GM18873 (cell line): ENCODE measurements at regions not wholly inside any gene's neighbourhood (a gene's known extent, or its start where the extent isn't known, plus 50 kb on each side); places are given as distances from the start of the nearest gene placed in this dataset.
"Not testable (repeated sequence)": the region's sequence is repeated elsewhere in the genome, so short reads cannot be mapped to it uniquely, and the experiment has no call there.

Source experiments
- ATAC-seq: cut with Tn5 transposase; IDR thresholded peaks from one replicate; pipeline ENCODE4 v1.9.1; 2021; ENCODE audit warnings: mild to moderate bottlenecking, moderate library complexity, moderate number of reproducible peaks; ENCODE audit not compliant: unreplicated experiment, low FRiP score

GRCh38 chr2:16069933-16070647 is 129.7 kb downstream of the MYCN start:
- no peak for ATAC-seq

- ATAC-seq: no peak
Observed at GRCh38 chr2:16069663-16069932, 129.2 kb downstream of the MYCN start.

GRCh38 chr2:16068552-16068940 is 128.2 kb downstream of the MYCN start:
- ATAC-seq: no peak

GRCh38 chr2:16067866-16068551 is 127.7 kb downstream of the MYCN start:
- no peak for ATAC-seq

GRCh38 chr2:16067444-16067843 is 127.1 kb downstream of the MYCN start:
- no peak for ATAC-seq

- ATAC-seq: no peak
Observed at GRCh38 chr2:16067037-16067406, 126.7 kb downstream of the MYCN start.

- no peak for ATAC-seq
Observed at GRCh38 chr2:16066261-16067036, 126.1 kb downstream of the MYCN start.

- ATAC-seq: not testable (repeated sequence)
Observed at GRCh38 chr2:16065272-16066069, 125.1 kb downstream of the MYCN start.

- ATAC-seq: no peak
Observed at GRCh38 chr2:16064745-16065144, 124.4 kb downstream of the MYCN start.

GRCh38 chr2:16063955-16064633 is 123.7 kb downstream of the MYCN start:
- ATAC-seq: no peak

- ATAC-seq: no peak
Observed at GRCh38 chr2:16063251-16063850, 123.0 kb downstream of the MYCN start.

- no peak for ATAC-seq
Observed at GRCh38 chr2:16062471-16063250, 122.3 kb downstream of the MYCN start.

- ATAC-seq: no peak
Observed at GRCh38 chr2:16061441-16062217, 121.3 kb downstream of the MYCN start.

- ATAC-seq: no peak
Observed at GRCh38 chr2:16060936-16061338, 120.6 kb downstream of the MYCN start.

GRCh38 chr2:16060125-16060935 is 120.0 kb downstream of the MYCN start:
- no peak for ATAC-seq

GRCh38 chr2:16059393-16060016 is 119.2 kb downstream of the MYCN start:
- ATAC-seq: no peak

GRCh38 chr2:16058747-16059358 is 118.5 kb downstream of the MYCN start:
- no peak for ATAC-seq
